Naive thymus-derived CD4-positive, alpha-beta T cell (primary cell): ENCODE measurements at regions not wholly inside any gene's neighbourhood (a gene's known extent, or its start where the extent isn't known, plus 50 kb on each side); places are given as distances from the start of the nearest gene placed in this dataset.

Experiments used
- ATAC-seq: fragments of 150-1000 bp; cut with Tn5 transposase; 2 replicates; pipeline ENCODE4 v1.10.0; 2021; ENCODE audit warnings: mild to moderate bottlenecking, moderate library complexity
- CTCF ChIA-PET: fragments of 350-600 bp; sonication (Branson Sonifier 250); formaldehyde crosslinking; loops from one replicate; lab custom pipeline; 2021; ENCODE audit warnings: antibody characterized with exemption; lab: Charles Lee
- POLR2A ChIA-PET: fragments of 350-600 bp; sonication (Branson Sonifier 250); formaldehyde crosslinking; loops from one replicate; lab custom pipeline; 2021; ENCODE audit warnings: antibody characterized with exemption, inconsistent platforms; lab: Charles Lee
- DNase-seq, 9 donors: peaks; one replicate each; pipeline versions ENCODE4 v3.0.0 to v3.0.0-alpha.2; 2020 to 2022; ENCODE audit warnings: mixed read lengths in 1 of 9
- H3K27ac ChIP-seq: one replicate; pipeline ENCODE4 v1.7.0; 2013; ENCODE audit warnings: mild to moderate bottlenecking, low read depth, low read length, moderate library complexity
- H3K27me3 ChIP-seq, 2 donors: one replicate each; pipeline ENCODE4 v1.7.0; 2013; ENCODE audit warnings: low read length in 2 of 2, mild to moderate bottlenecking in 2 of 2, moderate library complexity in 2 of 2; ENCODE audit not compliant: control insufficient read depth in 2 of 2, insufficient read depth in 2 of 2
- H3K36me3 ChIP-seq, 3 experiments: 1 replicate in 2 of 3; 2 replicates in 1 of 3; pipeline ENCODE4 v1.7.0; 2013; ENCODE audit warnings: low read length in 3 of 3, mild to moderate bottlenecking in 3 of 3, moderate library complexity in 1 of 3; ENCODE audit not compliant: insufficient read depth in 3 of 3, control insufficient read depth in 2 of 3
- H3K4me1 ChIP-seq, 2 donors: one replicate each; pipeline ENCODE4 v1.7.0; 2013; ENCODE audit warnings: low read length in 2 of 2, mild to moderate bottlenecking in 2 of 2, moderate library complexity in 1 of 2; ENCODE audit not compliant: control insufficient read depth in 2 of 2, insufficient read depth in 2 of 2
- H3K4me3 ChIP-seq: 2 replicates; pipeline ENCODE4 v1.7.0; 2013; ENCODE audit warnings: mild to moderate bottlenecking, low read length
- H3K9me3 ChIP-seq, 3 experiments: 1 replicate in 2 of 3; 2 replicates in 1 of 3; pipeline ENCODE4 v1.7.0; 2013; ENCODE audit warnings: low read length in 3 of 3; ENCODE audit not compliant: control insufficient read depth in 2 of 3
- H3K27ac Mint-ChIP-seq, 9 donors: one replicate each; pipeline ENCODE4 v1.8.0; 2020 to 2022; ENCODE audit warnings: mixed read lengths in 9 of 9, mild to moderate bottlenecking in 8 of 9, moderate library complexity in 5 of 9, inconsistent platforms in 2 of 9
- H3K27me3 Mint-ChIP-seq, 5 donors: one replicate each; pipeline ENCODE4 v1.8.0; 2021 to 2022; ENCODE audit warnings: mixed read lengths in 5 of 5, mild to moderate bottlenecking in 1 of 5
- H3K36me3 Mint-ChIP-seq, 5 donors: one replicate each; pipeline ENCODE4 v1.8.0; 2020 to 2022; ENCODE audit warnings: mixed read lengths in 5 of 5, mild to moderate bottlenecking in 3 of 5, inconsistent platforms in 1 of 5
- H3K4me1 Mint-ChIP-seq, 7 donors: one replicate each; pipeline ENCODE4 v1.8.0; 2020 to 2022; ENCODE audit warnings: mixed read lengths in 7 of 7, mild to moderate bottlenecking in 3 of 7, inconsistent platforms in 1 of 7
- H3K4me3 Mint-ChIP-seq, 10 donors: one replicate each; pipeline ENCODE4 v1.8.0; 2020 to 2022; ENCODE audit warnings: mild to moderate bottlenecking in 10 of 10, mixed read lengths in 10 of 10, moderate library complexity in 6 of 10, inconsistent platforms in 2 of 10
- H3K9me3 Mint-ChIP-seq, 11 donors: one replicate each; pipeline ENCODE4 v1.8.0; 2020 to 2022; ENCODE audit warnings: mixed read lengths in 11 of 11, mild to moderate bottlenecking in 4 of 11, inconsistent platforms in 1 of 11, moderate library complexity in 1 of 11
- intact Hi-C, 2 donors: fragments of 100-400 bp; cut with micrococcal nuclease; formaldehyde crosslinking; loops; one replicate each; pipeline ENCODE4 v1.15.1; 2023

- intact Hi-C loops: no loop called here
- Mint-ChIP-seq H3K4me1 (no peaks in the 10 kb centered on the region), H3K4me3 (no peak overlapping the region), H3K36me3 (peaks cover 0 to 9% (median 0%) of the 10 kb centered on the region in 5 donors), H3K9me3 (peaks cover 0 to 26% (median 12%) of the 10 kb centered on the region in 11 donors), H3K27ac (no peak overlapping the region), H3K27me3 (no peaks in the 10 kb centered on the region)
- Histone ChIP-seq H3K36me3 (no peaks in the 10 kb centered on the region), H3K4me3 (no peak overlapping the region), H3K9me3 (no peaks in the 10 kb centered on the region), H3K4me1 (no peaks in the 10 kb centered on the region), H3K27me3 (no peaks in the 10 kb centered on the region), H3K27ac (no peak overlapping the region)
- POLR2A ChIA-PET: no interaction called here
- no peak for ATAC-seq
- CTCF ChIA-PET: no interaction called here
- no peak for DNase-seq
These were observed 807.4 kb downstream of the TNS3 start for GRCh38 chr7:46774515-46774914.

GRCh38 chr7:46772776-46773175 lies 809.1 kb downstream of the TNS3 start:
- H3K27me3 ChIP-seq: no peaks in the 10 kb centered on the region
- DNase-seq (no peak), ATAC-seq (no peak)
- H3K4me1 Mint-ChIP-seq: no peaks in the 10 kb centered on the region
- H3K27ac ChIP-seq: no peak overlapping the region
- H3K36me3 Mint-ChIP-seq: peaks cover 0 to 13% (median 0%) of the 10 kb centered on the region in 5 donors
- peaks cover 0 to 5% (median 0%) of the 10 kb centered on the region in 3 experiments for H3K9me3 ChIP-seq
- ChIA-PET CTCF (no interaction called here), POLR2A (no interaction called here)
- no peak overlapping the region for H3K27ac Mint-ChIP-seq
- peaks cover 0 to 25% (median 8%) of the 10 kb centered on the region in 11 donors for H3K9me3 Mint-ChIP-seq
- H3K36me3 ChIP-seq: no peaks in the 10 kb centered on the region
- no peaks in the 10 kb centered on the region for H3K4me1 ChIP-seq
- no peak overlapping the region for H3K4me3 Mint-ChIP-seq
- intact Hi-C loops: no loop called here
- H3K4me3 ChIP-seq: no peak overlapping the region
- no peaks in the 10 kb centered on the region for H3K27me3 Mint-ChIP-seq

- ChIA-PET CTCF (no interaction called here), POLR2A (no interaction called here)
- ATAC-seq (no peak), DNase-seq (no peak)
- H3K4me1 Mint-ChIP-seq: no peaks in the 10 kb centered on the region
- H3K4me3 Mint-ChIP-seq: no peak overlapping the region
- Histone ChIP-seq H3K27me3 (no peaks in the 10 kb centered on the region), H3K27ac (no peak overlapping the region), H3K4me1 (no peaks in the 10 kb centered on the region), H3K36me3 (no peaks in the 10 kb centered on the region), H3K4me3 (no peak overlapping the region), H3K9me3 (peaks cover 0 to 13% (median 0%) of the 10 kb centered on the region in 3 experiments)
- intact Hi-C loops: no loop called here
- H3K36me3 Mint-ChIP-seq: peaks cover 0 to 5% (median 0%) of the 10 kb centered on the region in 5 donors
- H3K9me3 Mint-ChIP-seq: peaks cover 0 to 27% (median 8%) of the 10 kb centered on the region in 11 donors
- H3K27ac Mint-ChIP-seq: no peak overlapping the region
- H3K27me3 Mint-ChIP-seq: no peaks in the 10 kb centered on the region
These were observed 814.8 kb downstream of the TNS3 start for GRCh38 chr7:46767071-46767470.

GRCh38 chr7:46764100-46764936 lies 817.6 kb downstream of the TNS3 start:
- Mint-ChIP-seq H3K27ac (no peak overlapping the region), H3K9me3 (peaks cover 0 to 16% (median 5%) of the 10 kb centered on the region in 11 donors), H3K4me3 (no peak overlapping the region), H3K36me3 (peaks cover 0 to 2% (median 0%) of the 10 kb centered on the region in 5 donors), H3K4me1 (no peaks in the 10 kb centered on the region), H3K27me3 (no peaks in the 10 kb centered on the region)
- POLR2A ChIA-PET: no interaction called here
- ATAC-seq (no peak), DNase-seq (no peak)
- Histone ChIP-seq H3K4me1 (no peaks in the 10 kb centered on the region), H3K36me3 (no peaks in the 10 kb centered on the region), H3K27me3 (no peaks in the 10 kb centered on the region), H3K27ac (no peak overlapping the region), H3K4me3 (no peak overlapping the region), H3K9me3 (peaks cover 0 to 13% (median 0%) of the 10 kb centered on the region in 3 experiments)
- intact Hi-C loops: no loop called here
- CTCF ChIA-PET: no interaction called here

- H3K4me1 Mint-ChIP-seq: no peaks in the 10 kb centered on the region
- CTCF ChIA-PET: no interaction called here
- Histone ChIP-seq H3K27me3 (no peaks in the 10 kb centered on the region), H3K4me3 (no peak overlapping the region), H3K27ac (no peak overlapping the region), H3K9me3 (peaks cover 0 to 8% (median 0%) of the 10 kb centered on the region in 3 experiments), H3K36me3 (no peaks in the 10 kb centered on the region), H3K4me1 (no peaks in the 10 kb centered on the region)
- no peaks in the 10 kb centered on the region for H3K36me3 Mint-ChIP-seq
- H3K27ac Mint-ChIP-seq: no peak overlapping the region
- ATAC-seq (no peak), DNase-seq (no peak)
- no peak overlapping the region for H3K4me3 Mint-ChIP-seq
- intact Hi-C loops: no loop called here
- POLR2A ChIA-PET: no interaction called here
- H3K9me3 Mint-ChIP-seq: peaks cover 0 to 9% (median under 1%) of the 10 kb centered on the region in 11 donors
- H3K27me3 Mint-ChIP-seq: no peaks in the 10 kb centered on the region
These were observed 818.6 kb downstream of the TNS3 start for GRCh38 chr7:46763344-46763743.

GRCh38 chr7:46759711-46760480 lies 822.0 kb downstream of the TNS3 start:
- no peak overlapping the region for H3K4me3 ChIP-seq
- Mint-ChIP-seq H3K9me3 (peaks cover 0 to 9% (median 2%) of the 10 kb centered on the region in 11 donors), H3K4me3 (no peak overlapping the region), H3K27me3 (no peaks in the 10 kb centered on the region), H3K4me1 (no peaks in the 10 kb centered on the region), H3K27ac (no peak overlapping the region), H3K36me3 (no peaks in the 10 kb centered on the region)
- ChIA-PET POLR2A (no interaction called here), CTCF (no interaction called here)
- no peaks in the 10 kb centered on the region for H3K9me3 ChIP-seq
- DNase-seq (no peak), ATAC-seq (no peak)
- no peak overlapping the region for H3K27ac ChIP-seq
- H3K27me3 ChIP-seq: no peaks in the 10 kb centered on the region
- no peaks in the 10 kb centered on the region for H3K4me1 ChIP-seq
- no peaks in the 10 kb centered on the region for H3K36me3 ChIP-seq
- intact Hi-C loops: no loop called here
